GM06990 (cell line): ENCODE measurements at regions not wholly inside any gene's neighbourhood (a gene's known extent, or its start where the extent isn't known, plus 50 kb on each side); places are given as distances from the start of the nearest gene placed in this dataset.

Source experiments
- DNase-seq: peaks from one replicate; pipeline ENCODE4 v3.0.0-alpha.2; 2011; ENCODE audit not compliant: insufficient read length; ENCODE audit errors: extremely low read depth
- H3K27me3 ChIP-seq: replicated peaks from 2 replicates; pipeline ENCODE4 v1.6.0; 2011; ENCODE audit warnings: low read length; ENCODE audit not compliant: control insufficient read depth, insufficient read depth
- H3K36me3 ChIP-seq: 2 replicates; pipeline ENCODE4 v1.5.1; 2011; ENCODE audit warnings: low read length; ENCODE audit not compliant: control insufficient read depth, insufficient read depth
- H3K4me3 ChIP-seq: replicated peaks from 2 replicates; pipeline ENCODE4 v1.5.1; 2011; ENCODE audit warnings: low read depth, mild to moderate bottlenecking, control low read depth, low read length
- TF ChIP-seq, protein P1 (sequence below): IDR thresholded peaks from 2 replicates; pipeline ENCODE4 v1.5.1; 2011; ENCODE audit warnings: low read length, control low read depth, mild to moderate bottlenecking, inconsistent platforms; ENCODE audit not compliant: insufficient read depth, poor library complexity, severe bottlenecking

DNA sequence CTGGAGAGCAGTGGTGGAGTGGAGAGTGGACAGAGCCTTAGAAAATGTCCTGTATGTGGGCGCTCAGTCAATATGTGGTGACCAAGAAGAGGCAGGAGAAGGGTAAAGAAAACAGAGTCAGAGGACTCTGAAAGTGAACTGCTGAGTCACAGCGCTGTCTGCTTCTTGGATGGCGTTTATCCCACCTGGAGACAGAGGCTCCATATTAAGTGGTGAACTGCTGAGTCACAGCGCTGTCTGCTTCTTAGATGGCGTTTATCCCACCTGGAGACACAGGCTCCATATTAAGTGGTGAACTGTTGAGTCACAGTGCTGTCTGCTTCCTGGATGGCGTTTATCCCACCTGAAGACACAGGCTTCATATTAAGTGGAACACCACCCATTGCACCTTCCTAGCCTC is 119.3 kb upstream of the RALGAPA2 start:
- no peak for DNase-seq
- Histone ChIP-seq H3K36me3 (no peaks in the 10 kb centered on the region), H3K4me3 (no peak overlapping the region), H3K27me3 (no peaks in the 10 kb centered on the region; the same call in none of the 2 replicates)
- TF ChIP-seq, protein P1, sequence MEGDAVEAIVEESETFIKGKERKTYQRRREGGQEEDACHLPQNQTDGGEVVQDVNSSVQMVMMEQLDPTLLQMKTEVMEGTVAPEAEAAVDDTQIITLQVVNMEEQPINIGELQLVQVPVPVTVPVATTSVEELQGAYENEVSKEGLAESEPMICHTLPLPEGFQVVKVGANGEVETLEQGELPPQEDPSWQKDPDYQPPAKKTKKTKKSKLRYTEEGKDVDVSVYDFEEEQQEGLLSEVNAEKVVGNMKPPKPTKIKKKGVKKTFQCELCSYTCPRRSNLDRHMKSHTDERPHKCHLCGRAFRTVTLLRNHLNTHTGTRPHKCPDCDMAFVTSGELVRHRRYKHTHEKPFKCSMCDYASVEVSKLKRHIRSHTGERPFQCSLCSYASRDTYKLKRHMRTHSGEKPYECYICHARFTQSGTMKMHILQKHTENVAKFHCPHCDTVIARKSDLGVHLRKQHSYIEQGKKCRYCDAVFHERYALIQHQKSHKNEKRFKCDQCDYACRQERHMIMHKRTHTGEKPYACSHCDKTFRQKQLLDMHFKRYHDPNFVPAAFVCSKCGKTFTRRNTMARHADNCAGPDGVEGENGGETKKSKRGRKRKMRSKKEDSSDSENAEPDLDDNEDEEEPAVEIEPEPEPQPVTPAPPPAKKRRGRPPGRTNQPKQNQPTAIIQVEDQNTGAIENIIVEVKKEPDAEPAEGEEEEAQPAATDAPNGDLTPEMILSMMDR, result no peak

GRCh38 chr20:20829681-20830080 is 117.2 kb upstream of the RALGAPA2 start:
- no peak overlapping the region for H3K4me3 ChIP-seq
- DNase-seq, result no peak
- TF ChIP-seq, protein P1, result no peak
- no peaks in the 10 kb centered on the region for H3K36me3 ChIP-seq
- no peaks in the 10 kb centered on the region; the same call in none of the 2 replicates for H3K27me3 ChIP-seq

- TF ChIP-seq, protein P1, result no peak
- DNase-seq, result no peak
- no peak overlapping the region for H3K4me3 ChIP-seq
- no peaks in the 10 kb centered on the region for H3K36me3 ChIP-seq
- H3K27me3 ChIP-seq, result no peaks in the 10 kb centered on the region; the same call in 1 of the 2 replicates
Observed at GRCh38 chr20:20827992-20828597, 115.7 kb upstream of the RALGAPA2 start.

GRCh38 chr20:20824924-20825584 is 112.6 kb upstream of the RALGAPA2 start:
- DNase-seq, result peak; percentile 43
- TF ChIP-seq, protein P1, result peak; percentile 83
- no peak overlapping the region for H3K4me3 ChIP-seq
- no peaks in the 10 kb centered on the region for H3K36me3 ChIP-seq
- H3K27me3 ChIP-seq, result no peaks in the 10 kb centered on the region

DNA sequence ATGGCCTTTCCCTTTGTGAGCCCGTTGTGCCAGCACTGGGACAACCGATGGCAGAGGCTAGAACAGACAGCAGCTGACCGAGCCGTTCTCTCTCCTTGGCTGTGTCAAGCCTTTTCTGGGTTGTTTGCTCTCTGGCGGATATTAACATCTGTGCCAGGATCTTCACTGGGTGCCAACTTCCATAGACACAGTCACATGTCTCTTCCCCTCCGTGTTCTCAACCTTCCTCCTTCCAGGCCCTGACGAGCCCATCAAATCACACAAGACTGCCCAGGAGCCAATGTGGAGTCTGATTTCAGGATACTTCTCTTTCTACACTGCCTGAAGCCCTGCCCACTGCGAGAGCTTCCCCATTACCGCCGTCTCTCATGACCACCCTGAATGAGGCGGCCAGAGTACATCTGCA is 111.0 kb upstream of the RALGAPA2 start:
- DNase-seq, result no peak
- Histone ChIP-seq H3K36me3 (no peaks in the 10 kb centered on the region), H3K4me3 (no peak overlapping the region), H3K27me3 (no peaks in the 10 kb centered on the region)
- TF ChIP-seq, protein P1, result no peak
